HG02759 (cell line): ENCODE measurements at regions not wholly inside any gene's neighbourhood (a gene's known extent, or its start where the extent isn't known, plus 50 kb on each side); places are given as distances from the start of the nearest gene placed in this dataset.
"Not testable (repeated sequence)": the region's sequence is repeated elsewhere in the genome, so short reads cannot be mapped to it uniquely, and the experiment has no call there.

ENCODE experiments used
- ATAC-seq: cut with Tn5 transposase; IDR thresholded peaks from one replicate; pipeline ENCODE4 v1.9.1; 2021; ENCODE audit warnings: mild to moderate bottlenecking, moderate library complexity; ENCODE audit not compliant: unreplicated experiment

DNA sequence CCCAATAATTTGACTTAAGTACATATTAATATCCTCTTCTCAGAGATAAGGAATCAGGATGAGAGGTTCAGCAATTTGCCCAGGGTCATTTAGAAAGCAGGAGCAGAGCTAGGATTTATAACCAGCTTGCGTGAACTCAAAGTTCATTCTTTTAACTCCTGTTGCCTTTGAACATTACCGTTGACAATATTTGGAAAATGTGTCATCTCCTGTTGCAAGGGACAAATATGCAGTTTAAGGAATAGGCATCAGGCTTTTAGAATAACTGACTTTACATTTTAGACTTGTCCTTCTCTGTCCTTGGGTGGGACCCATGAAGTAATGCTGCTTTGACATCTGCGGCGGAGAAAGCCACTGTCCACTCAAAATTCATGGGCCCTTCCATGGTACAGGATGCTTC lies 252.2 kb upstream of the RGMA start:
- no peak for ATAC-seq

DNA sequence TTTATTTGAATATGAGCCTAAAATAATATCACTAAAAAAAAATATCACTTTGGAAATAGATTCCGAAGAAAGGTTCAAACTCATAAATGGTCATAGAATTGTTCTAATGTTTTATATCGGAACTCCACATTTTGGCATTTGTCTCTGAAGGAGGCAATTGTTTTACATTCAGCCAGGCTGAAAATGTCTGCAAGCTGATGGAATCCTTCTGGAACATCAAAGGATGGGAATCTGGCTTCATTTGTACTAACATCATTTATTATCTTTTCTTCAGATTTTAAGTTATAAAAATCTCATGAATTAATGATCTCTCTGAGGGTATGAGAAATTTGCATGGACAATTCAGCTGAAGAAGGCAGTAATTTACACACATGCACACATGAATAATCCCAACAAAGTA lies 251.4 kb upstream of the RGMA start:
- ATAC-seq: no peak

DNA sequence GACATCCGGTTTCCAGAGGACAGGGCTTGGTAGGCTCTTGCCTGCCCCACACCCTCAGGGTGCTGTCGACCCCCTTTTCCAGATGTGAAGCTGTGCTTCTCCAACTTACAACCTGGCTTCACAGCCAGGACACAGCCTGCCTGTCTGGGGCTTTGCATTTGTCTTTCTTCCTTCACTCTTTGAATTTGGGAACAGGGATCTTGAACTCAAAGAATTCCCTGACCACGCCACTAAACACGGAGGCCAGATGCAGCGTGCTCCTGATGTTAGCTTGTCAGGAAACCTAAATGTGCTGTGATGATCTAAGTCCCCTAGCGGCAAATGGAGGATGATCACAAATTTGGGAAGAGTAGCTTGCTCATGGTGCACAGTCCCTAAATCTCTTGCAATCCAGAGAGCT lies 244.8 kb upstream of the RGMA start:
- no peak for ATAC-seq

DNA sequence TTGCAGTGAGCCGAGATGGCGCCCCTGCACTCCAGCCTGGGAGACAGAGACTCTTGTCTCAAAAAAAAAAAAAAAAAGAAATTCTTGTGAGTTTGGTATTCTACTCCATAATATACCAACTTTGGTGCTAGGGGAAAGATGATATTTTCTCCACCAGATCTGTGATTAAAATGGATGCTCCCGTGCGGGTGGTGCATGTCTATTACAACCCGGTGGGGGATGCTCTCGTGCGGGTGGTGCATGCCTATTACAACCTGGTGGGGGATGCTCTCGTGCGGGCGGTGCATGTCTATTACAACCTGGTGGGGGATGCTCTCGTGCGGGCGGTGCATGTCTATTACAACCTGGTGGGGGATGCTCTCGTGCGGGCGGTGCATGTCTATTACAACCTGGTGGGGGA lies 244.1 kb upstream of the RGMA start:
- not testable (repeated sequence) for ATAC-seq

DNA sequence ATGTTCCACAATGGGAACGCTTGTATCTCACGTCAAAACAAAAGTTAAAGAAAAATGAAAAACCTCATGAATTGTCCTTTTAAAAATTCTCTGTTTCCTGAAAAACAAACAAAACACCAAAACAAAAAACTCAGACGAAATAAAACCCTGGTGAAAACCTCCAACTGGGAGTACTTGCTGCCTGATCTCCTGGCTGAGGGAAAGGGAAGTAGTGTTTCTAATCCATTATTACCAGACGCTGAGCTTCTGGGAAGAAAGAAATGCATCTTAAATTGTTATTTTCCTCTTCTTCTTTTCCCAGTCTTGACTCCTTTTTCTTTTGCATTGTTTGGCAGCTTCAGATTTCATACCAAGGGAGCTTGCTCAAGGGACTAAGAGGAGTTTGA lies 243.2 kb upstream of the RGMA start:
- ATAC-seq: no peak

DNA sequence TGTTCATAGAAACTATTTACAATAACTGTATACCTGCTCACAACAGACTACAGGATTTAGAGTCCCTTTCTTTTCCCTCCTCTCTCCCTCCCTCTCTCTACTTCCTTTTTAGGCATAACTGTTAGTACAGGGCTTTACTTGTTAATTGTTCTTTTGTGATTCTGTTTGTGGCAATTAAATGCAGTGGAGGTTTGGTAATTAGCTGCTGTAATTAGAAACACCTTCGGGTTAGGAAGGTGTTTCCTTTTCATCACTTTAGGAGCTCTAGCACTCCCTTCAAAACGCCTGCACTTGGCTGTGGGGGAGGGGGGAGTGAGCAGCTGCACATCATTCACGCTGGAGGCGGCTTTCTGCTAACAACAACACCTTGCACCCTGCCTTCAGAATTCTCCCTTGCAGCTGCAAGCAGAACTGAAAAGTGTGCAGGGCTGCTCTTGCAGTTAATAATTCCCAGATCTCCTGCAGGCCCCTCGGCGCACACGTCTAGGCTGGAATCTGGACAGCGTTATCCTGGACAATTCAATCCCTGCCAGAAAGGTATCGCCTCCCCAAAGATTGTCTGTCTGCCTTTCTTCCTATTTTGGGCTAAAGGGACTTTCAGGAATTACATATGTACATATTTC lies 242.6 kb upstream of the RGMA start:
- ATAC-seq: no peak

DNA sequence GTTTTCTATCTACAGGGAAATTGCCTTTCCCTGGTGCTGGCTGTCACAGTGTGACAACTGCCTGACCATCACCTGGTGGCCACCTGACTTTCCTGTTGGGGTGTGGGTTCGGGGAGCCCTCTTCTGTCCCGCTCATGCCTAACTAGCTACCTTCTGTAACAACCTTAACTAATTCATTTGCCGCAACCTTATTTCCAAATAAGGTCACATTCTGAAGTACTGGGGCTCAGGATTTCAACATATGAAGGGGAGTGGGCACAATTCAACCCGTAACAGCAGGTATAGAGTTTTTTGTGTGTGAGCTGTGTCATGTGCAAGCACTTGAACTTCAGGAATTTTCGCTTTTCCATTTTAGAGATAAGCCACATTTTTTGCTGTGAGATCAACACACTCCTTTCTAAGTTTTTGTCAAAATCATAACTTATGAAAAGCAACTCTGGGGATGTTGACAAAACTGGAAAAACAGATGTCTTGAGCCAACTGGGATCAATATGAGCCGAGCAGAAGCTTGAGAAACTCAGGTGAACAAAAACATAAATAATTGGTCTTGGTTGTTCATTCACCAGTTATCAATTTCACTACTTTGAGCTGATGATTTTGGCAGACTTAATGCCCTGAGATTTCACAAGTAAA lies 242.0 kb upstream of the RGMA start:
- no peak for ATAC-seq

DNA sequence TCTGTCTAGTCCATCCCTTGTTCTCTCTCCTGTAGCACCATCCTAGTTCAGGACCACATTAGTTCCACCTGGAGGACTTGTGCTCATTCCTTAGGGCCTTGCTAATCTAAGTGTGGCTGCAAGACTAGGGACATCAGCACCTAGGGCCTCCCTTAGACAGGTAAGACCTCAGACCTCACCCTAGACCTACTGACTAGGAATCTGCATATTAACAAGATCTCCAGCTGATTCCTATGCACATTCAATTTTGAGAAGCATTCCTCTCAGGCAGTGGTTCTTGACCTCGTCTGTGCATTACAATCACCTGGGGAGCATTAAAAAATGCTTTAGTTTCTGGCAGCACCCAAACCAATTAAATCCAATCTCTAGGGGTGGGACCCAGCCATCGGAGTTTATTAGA lies 238.4 kb upstream of the RGMA start:
- no peak for ATAC-seq

DNA sequence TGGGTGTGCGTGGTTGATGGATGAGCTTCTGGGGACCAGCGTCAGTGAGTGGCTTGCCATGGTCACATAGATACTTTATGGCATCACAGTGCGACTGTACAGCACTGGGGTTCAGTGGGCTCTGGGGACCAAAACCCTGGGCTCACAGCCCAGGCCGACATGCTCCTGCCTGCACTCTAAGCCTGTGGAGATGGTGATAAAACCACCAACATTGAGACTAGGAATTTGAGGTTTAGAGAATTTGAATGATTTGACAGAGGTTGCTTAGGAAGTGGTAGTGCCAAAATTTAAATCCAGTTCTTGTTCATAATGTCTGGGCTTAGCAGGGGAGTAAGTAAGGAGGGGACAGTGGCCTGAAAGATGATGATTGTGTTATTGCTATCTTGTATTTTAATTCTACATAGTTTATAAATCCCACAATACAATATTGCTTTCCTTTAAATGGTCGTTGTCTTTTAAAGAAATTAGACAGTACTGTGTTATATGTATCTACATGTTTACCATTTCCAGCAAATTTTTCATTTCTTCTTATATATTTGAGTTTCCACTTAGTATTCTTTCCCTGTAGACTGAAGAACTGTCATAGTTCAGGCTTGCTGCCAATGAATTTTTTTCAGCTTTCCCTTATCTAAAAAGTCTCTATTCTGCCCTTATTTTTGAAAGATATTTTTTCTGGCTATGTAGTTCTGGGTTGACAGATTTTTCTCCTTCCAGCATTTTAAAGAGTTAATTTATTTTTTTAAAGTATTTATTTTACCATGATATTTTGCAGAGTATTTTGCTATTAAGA lies 235.4 kb upstream of the RGMA start:
- ATAC-seq: no peak

DNA sequence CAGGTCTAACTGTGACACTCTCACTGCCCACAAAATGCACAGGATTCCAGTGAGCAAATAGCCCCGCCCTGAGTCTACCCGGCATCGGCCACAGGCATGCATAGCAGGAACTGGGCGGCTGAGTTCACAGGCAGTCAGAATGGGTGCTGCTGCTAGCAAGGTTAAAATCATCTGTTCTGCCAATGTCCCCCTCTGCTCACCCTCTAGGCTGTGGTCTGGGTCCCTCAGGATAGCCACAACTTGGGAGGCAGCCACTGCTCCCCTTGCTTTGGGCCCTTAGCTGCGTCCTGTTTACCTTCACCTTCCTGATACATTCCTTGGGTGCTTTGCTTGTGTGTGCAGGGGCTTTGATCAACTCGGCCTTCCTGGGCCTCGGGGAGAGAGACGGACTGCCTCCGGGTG lies 232.9 kb upstream of the RGMA start:
- no peak for ATAC-seq

DNA sequence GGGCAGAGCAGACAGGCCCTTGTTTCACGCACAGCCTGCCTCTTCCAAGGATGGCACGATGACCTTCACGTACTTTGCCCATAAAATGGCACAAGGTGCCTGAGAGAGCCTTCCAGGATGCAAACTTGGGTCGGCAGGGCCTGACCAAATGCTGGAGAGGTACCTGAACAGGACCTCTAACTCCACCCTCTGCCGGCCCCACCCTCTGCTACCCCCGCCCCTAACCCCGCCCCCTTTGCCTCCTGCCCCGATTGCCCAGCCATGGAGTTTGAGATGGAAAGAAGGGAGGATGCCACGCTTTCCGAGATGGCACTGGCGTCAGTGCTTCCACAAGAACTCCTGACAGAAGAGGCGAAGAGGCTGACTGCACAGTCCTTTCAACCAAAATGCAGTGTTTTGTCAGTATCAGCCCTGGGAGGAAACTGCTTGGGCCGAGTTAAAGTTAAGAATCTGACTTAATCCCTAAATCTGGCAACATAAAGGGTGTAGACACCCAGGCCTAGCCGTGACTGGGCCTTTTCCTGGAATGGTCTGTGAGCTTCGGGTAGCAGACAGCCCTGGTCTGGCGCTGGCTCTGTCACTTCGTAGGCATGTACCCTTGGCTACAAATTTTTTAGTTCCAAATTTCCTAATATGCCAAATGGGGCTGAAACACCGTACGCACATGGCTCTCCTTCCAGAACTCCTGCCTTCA lies 230.3 kb upstream of the RGMA start:
- no peak for ATAC-seq

DNA sequence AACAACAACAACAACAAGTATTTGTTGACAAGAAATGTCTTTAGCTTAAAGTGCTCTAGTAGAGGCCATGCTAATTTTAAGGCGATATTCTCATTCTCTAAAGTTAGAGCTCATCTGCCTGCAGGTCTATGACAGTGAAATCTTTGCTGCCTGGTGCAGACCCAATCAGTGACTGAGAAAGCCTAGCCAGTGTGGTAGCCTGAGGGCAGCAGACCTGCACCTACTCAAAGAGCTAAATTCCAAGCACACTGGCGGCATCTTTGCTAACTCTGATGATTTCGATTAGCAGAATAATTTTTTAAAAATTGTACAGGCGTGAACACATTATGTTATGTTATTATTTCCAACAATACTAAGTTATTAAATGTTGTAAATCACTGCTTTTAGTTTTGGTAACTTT lies 228.8 kb upstream of the RGMA start:
- no peak for ATAC-seq

DNA sequence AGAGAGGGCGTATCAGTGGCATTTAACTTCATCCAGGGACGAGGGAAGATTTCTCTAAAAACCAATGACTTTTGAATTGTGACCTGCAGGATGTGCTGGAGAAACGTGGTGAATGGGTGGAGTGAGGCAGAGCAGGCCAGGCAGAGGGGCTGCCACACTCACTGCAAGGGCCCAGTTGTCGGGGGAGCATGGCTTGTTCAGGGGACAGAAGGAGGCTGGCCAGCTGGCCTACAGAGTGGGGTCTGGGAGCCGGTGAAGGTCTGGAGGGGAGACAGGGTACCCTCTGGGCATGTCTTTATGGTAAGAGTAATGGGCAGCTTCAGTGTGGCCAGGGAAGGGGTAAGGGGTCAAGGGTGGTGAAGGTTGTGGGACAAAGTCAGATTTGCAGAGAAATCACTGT lies 225.2 kb upstream of the RGMA start:
- no peak for ATAC-seq

DNA sequence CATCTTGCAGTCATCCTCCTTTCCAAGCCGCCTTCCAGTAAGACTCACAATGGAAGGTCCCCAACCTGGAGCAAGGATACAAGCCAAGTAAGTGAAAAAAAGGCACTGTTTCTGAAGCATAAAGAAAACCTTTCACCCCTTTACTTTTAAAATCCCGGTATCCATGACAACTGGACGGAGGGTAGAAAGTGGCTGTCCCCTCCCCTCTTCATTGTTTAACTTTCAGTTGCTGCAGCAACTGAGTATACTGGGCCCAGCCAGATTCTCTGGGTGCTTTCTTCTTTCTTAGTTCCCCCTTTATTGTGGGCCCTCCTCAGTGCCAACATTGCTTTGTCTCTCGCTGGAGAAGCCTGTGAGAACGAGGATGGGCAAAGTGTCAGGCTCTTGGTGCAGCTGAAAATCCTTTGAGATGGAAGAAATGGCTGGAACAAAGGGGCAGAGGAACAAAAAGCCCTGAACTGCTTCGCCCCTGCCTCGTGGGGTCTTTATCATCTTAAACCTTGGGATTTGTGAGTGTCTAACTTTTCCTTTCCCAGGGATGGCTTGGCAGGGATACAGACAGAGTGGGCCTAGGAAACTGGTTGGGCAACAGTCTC lies 224.0 kb upstream of the RGMA start:
- ATAC-seq: no peak

DNA sequence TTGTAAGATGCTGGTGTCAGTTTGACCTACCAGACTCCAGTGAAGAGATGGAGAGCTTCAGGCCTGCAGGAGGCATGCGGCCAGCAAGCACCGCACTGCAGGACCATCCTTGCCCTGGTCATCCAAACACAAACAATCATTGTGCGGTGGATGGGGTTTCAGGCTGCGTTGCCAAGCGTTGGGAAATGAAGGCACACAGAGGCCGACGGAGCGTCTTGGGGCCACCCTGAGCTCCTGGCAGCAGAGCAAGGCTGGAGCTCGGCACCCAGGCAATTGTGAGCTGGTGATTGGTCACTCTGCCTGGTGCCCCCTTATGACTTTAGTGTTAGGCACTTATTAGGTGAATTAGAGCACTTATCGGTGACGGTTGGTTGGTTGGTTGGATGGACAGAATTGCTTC lies 222.6 kb upstream of the RGMA start:
- no peak for ATAC-seq

DNA sequence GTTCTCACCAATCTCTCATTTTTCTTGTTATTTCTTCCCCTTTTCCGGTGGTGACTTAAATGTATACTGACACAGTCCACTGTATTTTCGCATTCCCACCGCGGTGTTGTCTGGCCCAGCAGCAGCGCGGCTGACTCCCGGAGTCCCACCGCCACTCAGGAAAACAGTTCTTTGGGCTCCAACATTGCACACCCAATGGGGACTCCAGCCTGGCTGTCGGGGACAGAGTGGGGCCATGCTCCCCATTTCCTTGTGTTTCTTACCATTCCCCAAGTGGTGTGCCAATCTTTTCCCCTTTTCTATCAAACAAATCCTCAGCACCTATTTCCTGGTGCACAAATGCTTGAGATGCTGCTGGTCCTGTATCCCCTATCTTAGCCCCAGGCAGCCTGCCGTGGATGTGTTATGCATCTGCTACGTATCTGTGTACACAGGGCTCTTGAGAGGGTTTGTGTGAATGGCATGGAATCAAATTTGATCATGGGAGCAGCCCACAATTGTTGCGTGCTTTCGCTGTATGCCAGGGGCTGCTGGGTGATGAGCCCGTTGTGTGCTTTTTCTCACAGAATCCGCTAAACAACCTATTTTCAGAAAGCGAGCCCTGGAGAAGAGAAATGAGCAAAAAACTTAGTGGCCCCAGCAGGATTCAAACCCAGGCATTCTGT lies 219.1 kb upstream of the RGMA start:
- ATAC-seq: no peak

DNA sequence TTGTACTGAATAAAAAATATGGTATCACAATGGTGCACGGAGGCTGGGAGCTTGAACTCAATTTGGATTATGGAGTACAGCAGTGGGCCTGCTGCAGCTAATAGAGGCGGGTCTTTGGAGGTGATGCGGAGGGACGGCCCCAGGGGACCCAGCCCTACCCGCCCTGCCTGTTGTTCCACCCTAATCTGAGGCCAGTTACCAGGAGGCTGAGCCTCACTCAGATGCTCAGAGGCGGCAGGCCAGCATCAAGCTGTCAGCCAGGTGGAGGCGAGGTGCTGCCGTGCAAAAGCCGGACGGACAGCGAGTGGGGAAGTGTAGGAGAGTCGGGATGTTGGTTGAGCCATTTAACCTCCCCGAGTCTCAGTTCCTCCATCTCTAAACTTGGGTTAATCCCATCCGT lies 218.5 kb upstream of the RGMA start:
- no peak for ATAC-seq

DNA sequence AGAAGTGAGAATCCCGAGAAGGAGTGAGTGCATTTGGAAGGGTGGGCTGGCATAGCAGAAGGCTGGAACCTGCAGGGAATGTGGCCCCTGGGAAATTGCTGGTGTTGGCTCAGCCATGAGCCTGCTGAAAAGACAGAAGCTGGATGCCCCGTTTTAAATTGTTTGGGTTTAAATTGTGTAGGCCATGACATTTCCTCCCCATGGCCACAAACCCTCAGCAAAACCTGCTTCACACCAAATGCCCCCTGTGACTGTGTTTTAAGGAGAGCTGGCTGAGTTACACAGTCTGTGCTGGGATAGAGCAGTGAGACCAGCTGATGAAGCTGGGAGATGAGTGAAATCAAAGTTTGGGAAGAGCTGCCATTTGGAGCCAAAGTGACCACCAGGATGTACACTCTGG lies 216.3 kb upstream of the RGMA start:
- ATAC-seq: no peak

DNA sequence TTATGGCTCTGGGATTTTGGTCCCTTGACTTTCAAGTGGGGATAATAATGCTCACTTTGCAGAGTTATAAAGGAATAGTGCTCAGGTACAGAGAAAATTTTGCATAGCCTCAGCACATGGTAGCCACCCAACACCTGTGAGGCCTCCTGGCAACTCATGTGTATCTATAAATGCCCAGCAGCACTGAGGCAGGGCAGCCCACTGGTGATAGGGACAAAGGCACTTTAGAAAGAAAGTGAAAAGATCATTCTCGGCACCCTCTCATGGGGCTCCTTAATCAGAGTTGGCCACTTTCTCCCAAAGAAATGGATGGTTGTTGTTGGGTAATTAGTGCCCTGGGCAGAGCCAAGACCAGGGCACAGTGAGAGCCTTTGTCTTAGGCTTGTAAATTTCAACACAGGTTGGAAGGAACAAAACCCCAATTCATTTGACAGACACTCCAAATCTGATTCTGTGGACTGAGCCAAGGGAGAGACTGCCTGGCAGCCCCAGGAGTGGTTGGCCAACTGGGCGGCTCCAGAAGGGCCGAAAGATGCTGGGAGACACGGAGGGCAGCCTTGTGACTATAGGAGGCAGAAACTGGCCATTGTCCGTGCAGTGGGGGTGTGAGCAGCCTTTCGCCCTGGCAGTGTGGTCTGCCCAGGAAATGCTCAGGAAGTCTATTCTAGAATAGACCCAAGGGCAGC lies 213.2 kb upstream of the RGMA start:
- no peak for ATAC-seq

DNA sequence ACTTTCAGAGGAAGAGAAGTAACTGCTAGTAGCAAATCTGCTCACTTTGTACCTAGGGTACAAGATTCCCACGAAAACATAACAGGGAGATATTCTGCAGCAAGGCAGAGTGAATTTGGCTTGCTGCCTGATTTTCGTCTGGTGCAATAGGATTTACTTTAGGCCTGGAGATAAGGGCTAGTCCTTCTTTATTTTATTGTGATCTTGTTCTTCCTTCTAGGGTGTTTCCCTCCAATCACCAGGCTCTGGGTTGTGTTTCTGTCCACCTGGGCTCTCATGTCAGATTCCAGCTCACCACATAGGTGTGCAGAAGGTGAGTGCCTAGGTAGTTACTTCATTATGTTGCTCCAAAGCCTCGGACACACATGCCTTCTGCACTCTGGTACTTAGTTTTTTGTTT lies 211.8 kb upstream of the RGMA start:
- ATAC-seq: no peak
